SKM-1 (cell line): ENCODE measurements at regions not wholly inside any gene's neighbourhood (a gene's known extent, or its start where the extent isn't known, plus 50 kb on each side); places are given as distances from the start of the nearest gene placed in this dataset.
A peak's percentile ranks its signal among the peaks of the same experiment; 100 is the strongest.
"Not testable (repeated sequence)": the region's sequence is repeated elsewhere in the genome, so short reads cannot be mapped to it uniquely, and the experiment has no call there.

Source experiments
- DNase-seq: peaks from one replicate; lab custom pipeline; 2025; ENCODE audit not compliant: unreplicated experiment; lab: John Stamatoyannopoulos, UW

DNA sequence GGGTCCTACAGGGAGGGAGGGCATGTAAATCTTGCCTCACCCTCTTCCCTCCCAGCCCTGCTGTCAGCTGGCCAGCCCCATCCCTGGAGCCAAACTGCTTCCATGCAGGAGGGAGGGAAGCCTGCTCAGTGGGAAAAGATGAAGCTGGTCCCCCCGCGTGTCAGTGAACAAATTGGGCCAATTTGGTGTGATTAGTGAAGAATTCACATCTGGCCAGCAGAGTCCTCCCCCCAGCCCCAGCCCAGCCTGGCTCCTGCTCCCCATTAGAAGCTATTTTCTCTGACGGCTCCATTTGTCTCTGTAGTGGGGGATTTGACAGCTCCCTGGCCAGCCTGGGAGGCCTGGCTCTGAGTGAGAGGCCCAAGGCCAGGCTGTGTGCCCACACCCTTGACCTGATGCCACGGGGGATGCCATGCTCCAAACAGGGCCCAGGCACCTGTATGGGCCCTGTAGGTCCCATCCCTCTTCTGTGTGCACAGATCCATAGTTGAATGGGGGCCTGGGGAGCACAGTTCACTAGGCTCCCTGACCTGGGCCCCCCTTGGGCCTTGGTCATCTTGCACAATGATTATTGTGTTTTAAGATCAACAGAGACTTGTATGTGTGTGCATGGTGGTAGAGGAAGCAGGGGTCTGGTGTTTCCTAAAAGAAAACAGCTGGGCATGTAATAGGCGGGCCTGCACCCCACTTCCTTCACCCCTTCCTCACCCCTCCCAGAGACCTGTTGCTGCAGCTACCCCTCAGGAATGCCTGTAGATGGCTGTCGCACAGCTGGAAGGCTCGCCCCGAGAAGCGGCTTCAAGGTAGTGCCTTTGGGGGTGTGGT is 50.7 kb upstream of the TAC4 start:
- no peak for DNase-seq

GRCh38 chr17:49899191-49899485 is 51.3 kb upstream of the TAC4 start:
- no peak for DNase-seq

DNA sequence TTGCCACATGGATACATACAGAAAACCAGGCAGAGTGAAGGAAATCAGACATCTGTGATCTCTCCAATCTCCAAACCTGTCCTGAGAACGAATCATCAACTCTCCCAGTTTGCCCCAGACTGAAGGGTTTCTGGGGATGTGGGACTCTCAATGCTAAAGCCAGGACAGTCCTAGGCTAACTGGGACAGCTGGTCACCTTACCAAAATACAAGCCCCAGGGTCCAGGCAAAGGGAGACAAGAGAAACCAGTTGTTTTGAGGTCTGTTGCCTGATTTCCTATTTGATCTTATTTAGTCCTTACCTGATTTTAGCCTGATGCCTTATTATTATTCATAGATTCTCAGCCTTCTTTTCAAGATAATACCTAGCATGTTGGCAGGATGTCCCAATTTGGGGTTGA is 51.7 kb upstream of the TAC4 start:
- DNase-seq = no peak

- not testable (repeated sequence) for DNase-seq
Observed at GRCh38 chr17:49900801-49901200, 52.9 kb upstream of the TAC4 start.

- DNase-seq = no peak
Observed at GRCh38 chr17:49901460-49902331, 53.8 kb upstream of the TAC4 start.

DNA sequence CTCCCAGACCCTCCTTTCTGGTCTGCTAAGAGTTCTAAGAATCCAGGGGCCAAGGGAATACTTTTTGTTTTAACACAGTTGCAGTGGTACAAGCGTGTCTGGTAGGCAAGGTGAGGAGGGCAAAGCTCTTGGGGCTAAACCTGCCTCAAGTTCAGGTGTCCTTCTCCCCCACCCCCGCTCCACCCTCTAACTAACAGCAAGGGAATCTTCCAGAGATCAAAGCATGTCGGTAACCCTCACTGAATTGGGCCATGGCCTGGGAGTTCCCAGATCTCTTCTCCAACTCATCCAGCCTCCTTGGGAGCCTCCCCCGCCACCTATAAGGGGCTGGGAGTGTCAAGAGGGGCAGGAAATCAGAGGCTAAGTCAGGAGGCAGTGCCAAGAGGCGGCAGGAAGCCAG is 55.7 kb upstream of the TAC4 start:
- no peak for DNase-seq

GRCh38 chr17:49904893-49905292 is 57.0 kb upstream of the TAC4 start:
- no peak for DNase-seq

DNA sequence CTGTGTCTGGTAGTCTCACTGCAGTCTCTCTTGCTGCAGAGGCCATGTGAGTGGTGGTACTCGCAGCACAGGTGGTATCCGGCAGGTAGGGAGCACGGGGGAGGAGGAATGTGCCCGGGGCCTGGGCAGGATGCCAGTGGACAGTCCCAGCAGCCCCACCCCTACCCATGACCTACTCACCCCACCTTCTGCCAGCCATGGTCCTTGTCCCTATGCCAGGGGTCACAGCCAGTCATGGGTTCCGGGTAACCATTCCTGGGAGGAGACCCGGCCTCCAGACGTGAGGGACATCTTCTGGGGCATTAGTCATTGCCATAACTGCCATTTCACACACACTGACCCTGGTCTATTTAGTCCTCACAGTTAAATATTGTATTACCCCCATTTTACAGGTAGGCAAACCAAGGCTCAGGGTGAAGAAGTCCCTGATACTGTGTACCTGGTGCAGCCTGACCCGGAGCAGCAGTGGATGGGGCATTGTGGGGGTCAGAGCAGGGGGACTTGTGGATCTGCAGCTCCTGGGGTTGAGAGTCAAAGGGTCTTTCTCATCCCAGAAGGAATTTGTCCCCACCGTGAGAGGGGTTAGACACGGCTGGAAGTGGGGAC is 58.8 kb upstream of the TAC4 start:
- DNase-seq = no peak

DNA sequence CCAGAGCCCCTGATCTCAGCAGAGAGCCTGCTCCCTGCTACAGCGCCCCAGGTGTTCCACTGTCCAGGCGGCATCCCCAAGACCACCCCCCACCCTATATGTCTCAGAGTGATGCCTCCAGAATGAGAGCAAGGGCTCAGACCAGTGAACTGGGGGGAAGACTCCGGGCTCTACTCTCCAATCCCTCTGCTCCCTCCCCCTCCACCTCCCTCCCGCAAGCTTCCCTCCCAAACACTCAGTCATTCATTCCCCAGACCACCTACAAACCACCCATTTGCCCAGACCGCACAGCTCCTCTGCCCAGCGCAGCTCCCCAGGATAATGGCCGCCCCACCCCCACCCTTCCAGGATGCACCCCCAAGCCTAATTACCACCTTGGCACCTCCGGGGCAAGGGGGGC is 59.4 kb upstream of the TAC4 start:
- DNase-seq = no peak

DNA sequence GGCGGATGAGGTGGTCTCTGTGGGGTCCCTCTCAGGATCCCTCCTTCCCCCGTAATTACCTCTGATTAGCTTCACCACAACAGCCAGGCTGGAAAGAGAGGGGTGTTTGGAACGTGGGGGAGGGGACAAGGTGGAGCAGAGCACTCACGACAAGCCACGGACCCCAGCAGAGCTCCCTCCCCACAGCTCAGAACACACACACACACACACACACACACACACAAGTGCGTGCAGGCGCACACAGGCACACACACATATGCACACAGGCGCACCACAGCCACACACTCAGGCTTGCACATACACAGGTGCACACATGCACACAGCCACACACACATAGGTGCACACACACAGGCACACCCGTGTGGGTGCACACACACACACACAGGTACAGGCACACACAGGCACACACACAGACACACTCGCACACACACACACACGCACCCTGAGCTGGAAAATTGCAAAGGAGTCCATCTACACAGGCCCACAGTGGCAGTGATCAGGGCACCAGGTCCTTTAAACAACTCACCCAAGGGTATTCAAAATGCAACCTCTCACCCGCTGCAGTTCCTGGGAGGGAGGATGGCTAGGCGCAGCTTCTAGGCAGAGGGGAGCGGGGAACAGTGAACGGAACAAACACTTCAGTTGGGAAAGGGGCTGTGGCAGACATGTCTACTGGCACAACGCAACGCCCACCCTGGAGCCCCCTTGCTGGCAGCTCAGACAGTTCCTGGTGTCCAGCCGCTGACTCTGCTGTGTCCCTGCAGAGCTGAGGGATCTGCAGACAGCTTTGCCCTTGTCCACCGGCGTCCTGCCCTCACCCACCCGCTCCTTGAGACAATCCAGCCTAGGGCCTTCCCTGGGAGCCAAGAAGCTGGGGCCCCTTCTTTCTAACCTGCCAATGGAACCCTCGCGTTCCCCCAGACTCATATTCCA is 59.9 kb upstream of the DLX4 start:
- DNase-seq = no peak

DNA sequence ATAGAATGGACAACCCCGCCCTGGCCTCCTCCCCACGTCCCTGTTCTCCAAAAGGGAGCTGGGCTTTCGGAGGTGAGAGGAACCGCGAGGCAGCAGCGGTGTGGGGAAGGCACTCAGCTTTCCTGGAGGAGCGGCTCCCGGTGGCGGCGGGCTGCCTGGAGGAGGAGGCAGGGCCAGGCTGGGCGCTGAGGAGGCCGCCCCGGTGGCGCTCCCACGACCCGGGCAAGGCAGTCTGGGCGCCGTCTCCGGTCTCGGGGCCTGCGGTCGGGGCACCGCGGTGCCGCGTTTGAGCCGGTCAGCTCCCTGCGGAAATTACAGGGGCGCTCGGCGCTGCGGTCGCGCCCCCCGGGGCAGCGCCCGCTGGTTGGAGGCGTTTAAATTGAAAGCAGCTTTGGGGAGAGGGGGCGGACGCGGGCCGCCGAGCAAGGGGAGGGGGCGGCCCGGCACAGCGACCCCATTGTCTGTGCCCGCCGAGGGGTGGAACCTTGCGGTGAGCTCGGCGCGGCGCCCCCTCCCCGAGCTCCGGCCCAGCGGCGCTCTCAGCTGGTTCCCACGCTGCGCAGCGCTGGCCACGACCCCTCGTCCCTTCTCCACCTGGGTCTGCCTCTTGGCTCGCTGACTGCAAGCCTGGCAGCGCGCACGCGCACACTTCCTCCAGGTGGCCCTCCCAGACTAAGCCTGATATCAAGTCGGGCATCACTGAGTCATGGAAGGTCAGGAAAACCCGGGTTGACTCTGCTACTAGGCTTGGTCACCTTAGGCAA is 58.7 kb upstream of the DLX4 start:
- no peak for DNase-seq

GRCh38 chr17:49910858-49911204 is 58.2 kb upstream of the DLX4 start:
- no peak for DNase-seq

DNA sequence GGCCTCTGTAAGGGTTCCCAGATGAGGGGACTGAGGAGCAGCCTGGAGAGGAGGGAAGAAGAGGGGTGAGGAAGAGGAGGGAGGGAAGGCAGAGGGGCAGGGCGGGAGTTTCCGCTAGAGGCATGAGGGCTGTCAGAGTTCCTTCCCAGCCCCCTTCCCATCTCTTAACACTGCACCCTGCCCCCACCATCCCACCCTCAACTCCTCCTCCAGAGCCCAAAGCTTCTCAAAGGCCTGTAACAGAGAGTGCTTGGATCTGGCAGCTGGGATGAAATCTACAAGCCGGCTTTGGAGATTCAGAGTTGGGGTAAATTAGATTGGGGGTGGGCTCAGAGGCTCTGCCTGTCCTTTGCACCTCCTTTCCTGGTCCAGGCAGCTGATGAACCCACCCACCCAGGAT is 57.3 kb upstream of the DLX4 start:
- DNase-seq = no peak

DNA sequence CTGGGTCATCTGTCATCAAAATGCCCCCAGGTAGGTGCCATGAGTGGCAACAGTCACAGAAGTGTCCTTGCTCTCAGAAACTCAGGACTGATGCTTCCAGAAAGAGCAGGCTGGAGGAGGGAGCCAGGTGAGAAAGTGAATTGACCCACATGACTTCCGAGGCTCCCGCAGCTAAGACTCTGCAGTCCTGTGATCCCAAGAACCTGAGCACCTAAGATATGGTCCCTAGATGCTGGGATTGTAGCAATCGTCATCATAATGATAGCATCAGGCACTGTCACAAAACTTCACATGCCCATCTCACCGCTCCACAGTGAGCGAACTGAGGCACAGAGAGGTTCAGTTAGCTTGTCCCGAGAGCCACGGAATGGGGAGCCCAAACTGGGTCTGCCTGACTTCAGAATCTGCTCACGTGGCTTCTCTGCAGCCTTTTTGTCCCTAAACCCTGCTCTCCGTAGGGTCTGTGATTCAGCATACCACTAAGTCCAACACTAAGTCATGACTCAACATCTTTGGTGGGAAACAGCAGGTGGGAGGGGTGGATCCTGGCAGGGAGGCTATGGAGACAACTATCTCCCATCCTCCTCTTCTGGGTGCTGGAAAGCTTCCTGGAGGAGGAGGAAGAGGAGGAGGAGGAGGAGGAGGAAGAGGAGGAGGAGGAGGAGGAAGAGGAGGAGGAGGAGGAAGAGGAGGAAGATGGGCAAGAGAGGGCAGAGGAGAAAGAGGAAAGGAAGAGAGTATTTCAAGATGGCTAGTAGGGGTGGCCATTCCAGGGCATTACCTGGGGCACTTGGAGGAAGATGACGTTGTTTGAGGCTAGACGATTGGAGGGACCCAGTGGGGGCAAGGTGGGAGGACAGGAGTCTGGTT is 55.5 kb upstream of the DLX4 start:
- DNase-seq = no peak

DNA sequence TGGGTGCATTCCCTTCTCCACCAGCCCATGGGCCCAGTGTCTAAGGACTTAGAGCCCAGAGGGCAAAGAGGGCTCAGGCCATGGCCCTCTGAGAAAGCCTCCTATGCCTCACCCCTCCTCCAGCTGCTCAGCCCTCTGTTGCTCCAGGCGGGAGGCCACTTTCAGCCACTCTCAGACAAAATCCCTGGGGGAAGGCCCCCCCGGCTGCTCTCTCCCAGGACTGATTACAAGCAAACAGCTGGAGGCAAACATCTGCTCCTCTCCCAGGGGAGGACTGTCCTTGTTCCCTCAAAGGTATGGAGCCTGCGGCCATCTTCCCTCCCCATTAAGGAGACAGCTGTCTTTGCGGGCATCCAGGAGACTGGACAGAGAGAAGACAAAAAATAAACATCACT is 54.9 kb upstream of the DLX4 start:
- no peak for DNase-seq

- DNase-seq = no peak
Observed at GRCh38 chr17:49914664-49915063, 54.3 kb upstream of the DLX4 start.

GRCh38 chr17:49915260-49915659 is 53.7 kb upstream of the DLX4 start:
- no peak for DNase-seq

GRCh38 chr17:49915670-49916069 is 53.3 kb upstream of the DLX4 start:
- DNase-seq = no peak

DNA sequence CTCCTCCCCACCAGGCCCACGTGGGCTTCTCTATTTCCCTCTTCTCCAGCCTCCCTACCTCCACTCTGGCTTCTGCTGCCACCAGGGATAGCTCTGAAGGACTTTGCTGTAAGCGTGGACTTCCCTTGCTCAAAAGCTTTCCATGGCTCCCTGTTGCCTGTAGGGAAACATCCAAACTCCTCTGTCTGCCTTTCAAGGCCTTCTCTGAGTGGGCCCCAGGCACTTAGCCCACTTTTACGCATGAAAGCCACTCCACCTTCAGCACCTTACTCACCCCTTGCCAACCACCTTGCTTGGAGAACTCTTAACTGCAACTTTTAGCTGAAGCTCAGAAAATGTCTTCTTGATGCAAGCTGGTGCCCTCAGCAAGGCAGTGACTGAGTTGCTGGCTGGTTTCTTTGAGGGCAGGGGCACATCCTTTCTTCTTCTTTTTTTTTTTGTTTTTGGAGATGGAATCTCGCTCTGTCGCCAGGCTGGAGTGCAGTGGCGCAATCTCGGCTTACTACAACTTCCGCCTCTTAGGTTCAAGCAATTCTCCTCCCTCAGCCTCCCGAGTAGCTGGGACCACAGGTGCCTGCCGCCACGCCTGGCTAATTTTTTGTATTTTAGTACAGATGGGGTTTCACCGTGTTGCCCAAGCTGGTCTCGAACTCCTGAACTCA is 52.0 kb upstream of the DLX4 start:
- DNase-seq = peak; percentile 51
